ENCODE measurements at regions not wholly inside any gene's neighbourhood (a gene's known extent, or its start where the extent isn't known, plus 50 kb on each side); places are given as distances from the start of the nearest gene placed in this dataset.

GRCh38 chr10:28180654-28181053 is 122.2 kb downstream of the MPP7 start (continued):
- TF ChIP-seq THRA (IDR thresholded peaks at IDR 0.05) = no peak
- TF ChIP-seq EHMT2 (IDR thresholded peaks at IDR 0.05) = no peak
- no peak for TF ChIP-seq ZFP1 (CRISPR knock-in tag; IDR thresholded peaks at IDR 0.05)
- TF ChIP-seq MECOM (CRISPR knock-in tag; IDR thresholded peaks at IDR 0.05) = no peak

GRCh38 chr10:28179743-28180099 is 123.1 kb downstream of the MPP7 start:
- Histone ChIP-seq H3K4me1 (replicated peaks in 1 of 2; ENCODE audit: control insufficient read depth in 2 of 2, insufficient read depth in 2 of 2, low read length in 2 of 2) (no peaks in the 10 kb centered on the region), H3K9ac (ENCODE audit: insufficient read depth in 1 of 2, low read depth in 2 of 2, low read length in 2 of 2) (no peak overlapping the region), H3K79me2 (ENCODE audit: control insufficient read depth, insufficient read depth, low read length) (no peaks in the 10 kb centered on the region), H3K4me2 (ENCODE audit: insufficient read depth, low read length) (no peak overlapping the region), H3K36me3 (ENCODE audit: control insufficient read depth, insufficient read depth, low read length) (no peaks in the 10 kb centered on the region), H3K9me3 (replicated peaks; ENCODE audit: control insufficient read depth, insufficient read depth, low read depth, low read length) (no peaks in the 10 kb centered on the region), H4K20me1 (replicated peaks; ENCODE audit: control insufficient read depth, insufficient read depth, low read length) (no peaks in the 10 kb centered on the region), H3K27ac (ENCODE audit: extremely low read depth, low read depth, low read length) (no peak overlapping the region), H3K27me3 (ENCODE audit: control insufficient read depth in 2 of 2, insufficient read depth in 2 of 2, low read length in 2 of 2) (no peaks in the 10 kb centered on the region), H3K9me1 (ENCODE audit: control insufficient read depth, insufficient read depth, low read length) (no peaks in the 10 kb centered on the region), H2AFZ (ENCODE audit: low read depth, low read length) (no peak overlapping the region), H3K4me3 (no peak overlapping the region)
- intact Hi-C loops (cut with micrococcal nuclease) = loop anchor here (1.0 to 10.0 kb wide), 4 partner anchors 437 to 805 kb away; no protein-coding TSS in a partner anchor
- TF ChIP-seq ZBTB12 (CRISPR knock-in tag; IDR thresholded peaks at IDR 0.05) (no peak), BCLAF1 (IDR thresholded peaks at IDR 0.05; ENCODE audit: borderline replicate concordance in 1 of 2, control insufficient read depth in 1 of 2, low read depth in 2 of 2, low read length in 1 of 2) (no peak), PHB2 (IDR thresholded peaks at IDR 0.05; ENCODE audit: low read depth) (no peak), TFAM (CRISPR knock-in tag; conservative IDR thresholded peaks at IDR 0.05) (no peak), SRSF9 (IDR thresholded peaks at IDR 0.05; ENCODE audit: borderline replicate concordance, low read depth, low read length) (no peak), ELK3 (CRISPR knock-in tag; IDR thresholded peaks at IDR 0.05) (no peak)
- ATAC-seq = no peak
- ChIA-PET CTCF (ENCODE audit: low intra/inter-chr PET ratio) (no interaction called here), POLR2A (no interaction called here)
- DNase-seq (ENCODE audit: extremely low read depth in 1 of 4, low spot score in 3 of 4) = no peak
- in situ Hi-C loops (cut with MboI) = loop anchor here (25.0 kb wide), 1 partner anchor 617 kb away; no protein-coding TSS in a partner anchor
- no peak for FAIRE-seq
- no TSS peak for BruUV-seq (replicated peaks)
